ENCODE measurements at regions not wholly inside any gene's neighbourhood (a gene's known extent, or its start where the extent isn't known, plus 50 kb on each side); places are given as distances from the start of the nearest gene placed in this dataset.
"Not testable (repeated sequence)": the region's sequence is repeated elsewhere in the genome, so short reads cannot be mapped to it uniquely, and the experiment has no call there.

- no peaks in the 10 kb centered on the region for H3K27me3 Mint-ChIP-seq
- no peak overlapping the region for H3K27ac Mint-ChIP-seq
- CTCF ChIA-PET = no interaction called here
- no peaks in the 10 kb centered on the region for H3K36me3 Mint-ChIP-seq
- no peak for DNase-seq
- no peak overlapping the region for H3K4me3 Mint-ChIP-seq
- H3K4me1 Mint-ChIP-seq = no peaks in the 10 kb centered on the region
- peaks cover 2% of the 10 kb centered on the region for H3K9me3 Mint-ChIP-seq
Observed at GRCh38 chr4:66569228-66569627, 898.9 kb upstream of the EPHA5 start.

GRCh38 chr4:66568431-66568830 is 898.1 kb upstream of the EPHA5 start:
- Mint-ChIP-seq H3K27me3 (no peaks in the 10 kb centered on the region), H3K27ac (no peak overlapping the region), H3K36me3 (no peaks in the 10 kb centered on the region), H3K9me3 (peaks cover 2% of the 10 kb centered on the region), H3K4me3 (no peak overlapping the region), H3K4me1 (no peaks in the 10 kb centered on the region)
- no peak for DNase-seq
- CTCF ChIA-PET = no interaction called here

GRCh38 chr4:66568001-66568400 is 897.7 kb upstream of the EPHA5 start:
- Mint-ChIP-seq H3K27me3 (no peaks in the 10 kb centered on the region), H3K4me3 (no peak overlapping the region), H3K36me3 (no peaks in the 10 kb centered on the region), H3K9me3 (peaks cover 2% of the 10 kb centered on the region), H3K4me1 (no peaks in the 10 kb centered on the region), H3K27ac (no peak overlapping the region)
- no peak for DNase-seq
- CTCF ChIA-PET = no interaction called here

GRCh38 chr4:66567551-66567950 is 897.3 kb upstream of the EPHA5 start:
- Mint-ChIP-seq H3K4me3 (no peak overlapping the region), H3K4me1 (no peaks in the 10 kb centered on the region), H3K27me3 (no peaks in the 10 kb centered on the region), H3K9me3 (peaks cover 2% of the 10 kb centered on the region), H3K27ac (no peak overlapping the region), H3K36me3 (no peaks in the 10 kb centered on the region)
- no peak for DNase-seq
- CTCF ChIA-PET = no interaction called here

DNA sequence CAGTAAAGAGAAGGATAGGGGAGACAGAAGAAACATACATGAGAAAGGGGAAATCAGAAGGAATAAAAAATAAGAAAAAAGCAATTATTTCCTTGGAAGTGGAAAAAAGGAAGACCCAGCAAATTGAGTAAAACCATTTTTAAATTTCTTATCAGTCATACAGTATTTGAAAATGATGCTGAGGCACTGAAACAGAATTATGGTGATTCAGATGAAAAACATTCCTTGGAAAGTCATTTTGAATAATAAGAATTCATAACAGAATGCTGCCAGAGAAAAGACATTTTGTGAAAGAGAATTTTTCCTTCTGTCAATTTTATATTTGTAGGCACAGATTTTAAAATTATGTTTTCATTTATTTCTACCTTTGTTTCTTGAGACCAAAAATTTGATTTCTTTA is 895.5 kb upstream of the EPHA5 start:
- Mint-ChIP-seq H3K27me3 (no peaks in the 10 kb centered on the region), H3K4me3 (no peak overlapping the region), H3K36me3 (no peaks in the 10 kb centered on the region), H3K4me1 (no peaks in the 10 kb centered on the region), H3K9me3 (peaks cover 4% of the 10 kb centered on the region), H3K27ac (no peak overlapping the region)
- CTCF ChIA-PET = no interaction called here
- DNase-seq = no peak

GRCh38 chr4:66564901-66565651 is 894.8 kb upstream of the EPHA5 start:
- Mint-ChIP-seq H3K36me3 (no peaks in the 10 kb centered on the region), H3K27ac (no peak overlapping the region), H3K9me3 (peaks cover 4% of the 10 kb centered on the region), H3K27me3 (no peaks in the 10 kb centered on the region), H3K4me3 (no peak overlapping the region), H3K4me1 (no peaks in the 10 kb centered on the region)
- CTCF ChIA-PET = no interaction called here
- DNase-seq = no peak

DNA sequence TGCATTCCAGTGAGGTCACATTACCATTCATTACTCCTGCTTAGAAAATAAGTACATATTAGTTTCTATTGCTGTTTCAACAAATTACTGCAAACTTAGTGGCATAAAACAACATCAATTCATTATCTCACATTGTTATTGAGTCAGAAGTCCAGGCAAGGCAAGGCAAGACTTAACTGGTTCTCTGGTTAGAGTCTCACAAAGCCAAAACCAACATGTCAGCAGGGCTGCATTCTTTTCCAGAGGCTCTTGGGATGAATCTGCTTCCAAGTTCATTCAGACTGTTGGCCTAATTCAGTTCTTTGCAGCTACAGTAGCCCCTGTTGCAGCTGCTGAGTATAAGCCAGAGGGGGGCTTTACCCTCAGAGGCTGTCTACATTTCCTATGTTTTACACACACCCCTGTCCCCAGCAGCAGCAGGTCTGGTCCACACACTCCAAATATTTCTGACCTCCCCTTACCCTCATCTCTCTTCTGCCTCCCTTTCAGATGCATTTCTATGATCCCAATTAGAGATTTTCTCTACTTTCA is 892.1 kb upstream of the EPHA5 start:
- Mint-ChIP-seq H3K27ac (no peak overlapping the region), H3K4me3 (no peak overlapping the region), H3K4me1 (no peaks in the 10 kb centered on the region), H3K27me3 (no peaks in the 10 kb centered on the region), H3K9me3 (peaks cover 2% of the 10 kb centered on the region), H3K36me3 (no peaks in the 10 kb centered on the region)
- CTCF ChIA-PET = no interaction called here
- DNase-seq = no peak

GRCh38 chr4:66561465-66562053 is 891.3 kb upstream of the EPHA5 start:
- DNase-seq, H3K9me3 Mint-ChIP-seq, H3K4me1 Mint-ChIP-seq, H3K36me3 Mint-ChIP-seq, H3K27ac Mint-ChIP-seq, CTCF ChIA-PET, H3K27me3 Mint-ChIP-seq, H3K4me3 Mint-ChIP-seq: not testable (repeated sequence)

- Mint-ChIP-seq H3K9me3 (peaks cover 4% of the 10 kb centered on the region), H3K27me3 (no peaks in the 10 kb centered on the region), H3K4me1 (no peaks in the 10 kb centered on the region), H3K36me3 (no peaks in the 10 kb centered on the region), H3K4me3 (no peak overlapping the region), H3K27ac (no peak overlapping the region)
- CTCF ChIA-PET = no interaction called here
- no peak for DNase-seq
Observed at GRCh38 chr4:66558651-66559050, 888.4 kb upstream of the EPHA5 start.

- Mint-ChIP-seq H3K9me3 (peaks cover 4% of the 10 kb centered on the region), H3K27ac (no peak overlapping the region), H3K27me3 (no peaks in the 10 kb centered on the region), H3K4me1 (no peaks in the 10 kb centered on the region), H3K36me3 (no peaks in the 10 kb centered on the region), H3K4me3 (no peak overlapping the region)
- CTCF ChIA-PET = no interaction called here
- no peak for DNase-seq
Observed at GRCh38 chr4:66556651-66557278, 886.5 kb upstream of the EPHA5 start.

- DNase-seq = no peak
- H3K9me3 Mint-ChIP-seq = peaks cover 4% of the 10 kb centered on the region
- H3K4me1 Mint-ChIP-seq = no peaks in the 10 kb centered on the region
- no peak overlapping the region for H3K27ac Mint-ChIP-seq
- H3K4me3 Mint-ChIP-seq = no peak overlapping the region
- H3K27me3 Mint-ChIP-seq = no peaks in the 10 kb centered on the region
- no peaks in the 10 kb centered on the region for H3K36me3 Mint-ChIP-seq
- CTCF ChIA-PET = no interaction called here
Observed at GRCh38 chr4:66555301-66555700, 885.0 kb upstream of the EPHA5 start.

DNA sequence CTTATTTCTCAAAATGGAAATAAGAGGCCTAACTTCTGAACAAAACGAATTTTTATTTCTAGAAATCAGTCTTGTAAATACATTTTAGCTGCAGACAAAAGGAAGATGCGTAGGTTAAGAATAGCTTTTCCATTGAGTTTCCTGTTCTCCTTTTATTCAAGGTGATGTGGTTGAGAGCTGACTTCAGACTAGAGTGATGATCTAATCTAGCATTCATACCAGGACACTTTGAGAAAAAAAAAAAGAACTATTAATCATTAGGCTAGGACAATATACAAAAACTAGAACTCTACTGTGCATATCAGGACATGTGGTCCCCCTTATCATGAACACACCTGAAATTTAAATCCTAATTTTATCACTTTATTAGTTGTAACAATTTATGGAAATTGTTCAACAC is 884.5 kb upstream of the EPHA5 start:
- H3K36me3 Mint-ChIP-seq = no peaks in the 10 kb centered on the region

GRCh38 chr4:66545301-66545700 is 875.0 kb upstream of the EPHA5 start:
- H3K4me1 Mint-ChIP-seq, CTCF ChIA-PET, H3K36me3 Mint-ChIP-seq, H3K27ac Mint-ChIP-seq, DNase-seq, H3K27me3 Mint-ChIP-seq, H3K4me3 Mint-ChIP-seq: not testable (repeated sequence)
- peaks cover 15% of the 10 kb centered on the region for H3K9me3 Mint-ChIP-seq

More for the DNA sequence above, 884.5 kb upstream of the EPHA5 start:
- Mint-ChIP-seq H3K4me3 (no peak overlapping the region), H3K27ac (no peak overlapping the region), H3K27me3 (no peaks in the 10 kb centered on the region), H3K9me3 (peaks cover 4% of the 10 kb centered on the region), H3K4me1 (no peaks in the 10 kb centered on the region)
- no peak for DNase-seq
- CTCF ChIA-PET = no interaction called here

DNA sequence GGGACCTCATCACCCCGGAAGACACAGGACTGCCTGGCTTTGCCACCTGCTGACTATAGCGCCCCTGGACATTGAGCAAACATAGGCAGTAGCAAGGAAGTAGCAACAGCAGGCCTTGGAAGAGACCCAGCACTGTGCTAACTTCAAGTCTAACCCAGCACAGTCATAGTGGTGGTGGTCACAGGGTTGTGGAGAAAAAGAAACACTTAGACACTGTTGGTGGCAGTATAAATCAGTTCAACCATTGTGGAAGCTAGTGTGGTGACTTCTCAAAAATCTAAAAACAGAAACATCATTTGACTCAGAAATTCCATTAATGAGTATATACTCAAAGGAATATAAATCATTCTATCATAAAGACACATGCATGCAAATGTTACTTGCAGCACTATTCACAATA is 874.0 kb upstream of the EPHA5 start:
- no peak overlapping the region for H3K4me3 Mint-ChIP-seq
- peaks cover 15% of the 10 kb centered on the region for H3K9me3 Mint-ChIP-seq
- no peak overlapping the region for H3K27ac Mint-ChIP-seq
- CTCF ChIA-PET = no interaction called here
- H3K4me1 Mint-ChIP-seq = no peaks in the 10 kb centered on the region
- H3K36me3 Mint-ChIP-seq = no peaks in the 10 kb centered on the region
- no peaks in the 10 kb centered on the region for H3K27me3 Mint-ChIP-seq
- no peak for DNase-seq

DNA sequence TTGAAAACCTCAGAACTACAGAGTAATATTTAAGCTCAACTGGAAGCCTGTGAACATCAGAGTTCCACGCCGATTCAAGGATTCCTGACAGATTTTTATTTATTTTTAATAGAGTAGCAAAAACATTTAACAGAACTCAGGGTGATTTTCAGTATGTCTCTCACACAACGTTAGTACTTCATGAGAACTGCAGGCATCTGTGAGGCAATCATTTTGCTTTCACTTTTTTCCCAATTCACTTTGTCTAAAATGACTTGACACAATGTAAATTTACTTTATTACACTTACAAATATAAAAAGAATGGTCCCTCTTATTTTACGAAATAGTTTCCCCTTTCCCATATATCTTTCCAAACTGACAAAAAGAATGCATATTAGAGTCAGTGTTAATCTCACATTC is 869.5 kb upstream of the EPHA5 start:
- DNase-seq = no peak
- Mint-ChIP-seq H3K4me1 (no peaks in the 10 kb centered on the region), H3K36me3 (no peaks in the 10 kb centered on the region), H3K27me3 (no peaks in the 10 kb centered on the region), H3K27ac (no peak overlapping the region), H3K4me3 (no peak overlapping the region), H3K9me3 (peaks cover 8% of the 10 kb centered on the region)
- CTCF ChIA-PET = no interaction called here

Measured in activated naive CD4-positive, alpha-beta T cell treated with anti-CD3 and anti-CD28 coated beads, Interleukin-2, amount 10 ng/mL, durations not matched to agents 7 days and 5 days (primary cell).